ENCODE measurements at regions not wholly inside any gene's neighbourhood (a gene's known extent, or its start where the extent isn't known, plus 50 kb on each side); places are given as distances from the start of the nearest gene placed in this dataset.

DNA sequence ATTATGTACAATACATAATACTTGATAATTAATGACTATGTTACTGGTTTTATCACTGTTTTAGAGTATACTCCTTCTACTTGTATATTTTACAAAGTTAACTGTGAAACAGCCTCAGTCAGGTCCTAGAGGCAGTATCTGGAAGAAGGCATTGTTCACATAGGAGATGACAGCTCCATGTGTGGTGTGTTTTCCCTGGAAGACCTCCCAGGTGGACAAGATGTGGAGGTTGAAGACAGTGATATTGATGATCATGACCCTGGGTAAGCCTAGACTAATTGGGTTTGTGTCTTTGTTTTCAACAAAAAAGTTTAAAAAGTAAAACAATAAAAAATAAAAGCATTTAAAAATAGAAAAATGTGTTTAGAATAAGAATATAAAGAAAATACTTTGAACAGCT is 96.4 kb downstream of the TRIB2 start:
- TF ChIP-seq ZNF660 (tag by site-specific recombination; IDR thresholded peaks at IDR 0.05): no peak
- TF ChIP-seq, protein P1, sequence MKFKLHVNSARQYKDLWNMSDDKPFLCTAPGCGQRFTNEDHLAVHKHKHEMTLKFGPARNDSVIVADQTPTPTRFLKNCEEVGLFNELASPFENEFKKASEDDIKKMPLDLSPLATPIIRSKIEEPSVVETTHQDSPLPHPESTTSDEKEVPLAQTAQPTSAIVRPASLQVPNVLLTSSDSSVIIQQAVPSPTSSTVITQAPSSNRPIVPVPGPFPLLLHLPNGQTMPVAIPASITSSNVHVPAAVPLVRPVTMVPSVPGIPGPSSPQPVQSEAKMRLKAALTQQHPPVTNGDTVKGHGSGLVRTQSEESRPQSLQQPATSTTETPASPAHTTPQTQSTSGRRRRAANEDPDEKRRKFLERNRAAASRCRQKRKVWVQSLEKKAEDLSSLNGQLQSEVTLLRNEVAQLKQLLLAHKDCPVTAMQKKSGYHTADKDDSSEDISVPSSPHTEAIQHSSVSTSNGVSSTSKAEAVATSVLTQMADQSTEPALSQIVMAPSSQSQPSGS (tag by site-specific recombination; IDR thresholded peaks at IDR 0.05; ENCODE audit: low read depth): no peak
- TF ChIP-seq, protein P2, sequence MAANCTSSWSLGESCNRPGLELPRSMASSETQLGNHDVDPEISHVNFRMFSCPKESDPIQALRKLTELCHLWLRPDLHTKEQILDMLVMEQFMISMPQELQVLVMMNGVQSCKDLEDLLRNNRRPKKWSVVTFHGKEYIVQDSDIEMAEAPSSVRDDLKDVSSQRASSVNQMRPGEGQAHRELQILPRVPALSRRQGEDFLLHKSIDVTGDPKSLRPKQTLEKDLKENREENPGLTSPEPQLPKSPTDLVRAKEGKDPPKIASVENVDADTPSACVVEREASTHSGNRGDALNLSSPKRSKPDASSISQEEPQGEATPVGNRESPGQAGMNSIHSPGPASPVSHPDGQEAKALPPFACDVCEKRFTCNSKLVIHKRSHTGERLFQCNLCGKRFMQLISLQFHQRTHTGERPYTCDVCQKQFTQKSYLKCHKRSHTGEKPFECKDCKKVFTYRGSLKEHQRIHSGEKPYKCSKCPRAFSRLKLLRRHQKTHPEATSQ (tag by site-specific recombination; IDR thresholded peaks at IDR 0.05): no peak
- no peak for TF ChIP-seq CTCF (tag by site-specific recombination; IDR thresholded peaks at IDR 0.05)
- TF ChIP-seq HOXA7 (CRISPR knock-in tag; IDR thresholded peaks at IDR 0.05; ENCODE audit: borderline replicate concordance): no peak
- no peak for TF ChIP-seq ZNF510 (tag by site-specific recombination; IDR thresholded peaks at IDR 0.05; ENCODE audit: insufficient replicate concordance)
- TF ChIP-seq ZNF292 (tag by site-specific recombination; IDR thresholded peaks at IDR 0.05; ENCODE audit: borderline replicate concordance, low read depth): no peak
- no peak for TF ChIP-seq ZFP37 (tag by site-specific recombination; IDR thresholded peaks at IDR 0.05)
